Choroid plexus epithelial cell (primary cell): ENCODE measurements at regions not wholly inside any gene's neighbourhood (a gene's known extent, or its start where the extent isn't known, plus 50 kb on each side); places are given as distances from the start of the nearest gene placed in this dataset.

Experiments used
- DNase-seq: peaks from one replicate; pipeline ENCODE4 v3.0.0-alpha.2; 2010; ENCODE audit warnings: low read depth
- H3K4me3 ChIP-seq: 2 replicates; pipeline ENCODE4 v1.5.1; 2011; ENCODE audit warnings: low read depth, mild to moderate bottlenecking, control low read depth, low read length, moderate library complexity
- TF ChIP-seq, protein P1 (sequence below): conservative IDR thresholded peaks from 2 replicates; pipeline ENCODE4 v1.5.1; 2011; ENCODE audit warnings: low read depth, mild to moderate bottlenecking, control low read depth, inconsistent platforms, low read length, moderate library complexity

DNA sequence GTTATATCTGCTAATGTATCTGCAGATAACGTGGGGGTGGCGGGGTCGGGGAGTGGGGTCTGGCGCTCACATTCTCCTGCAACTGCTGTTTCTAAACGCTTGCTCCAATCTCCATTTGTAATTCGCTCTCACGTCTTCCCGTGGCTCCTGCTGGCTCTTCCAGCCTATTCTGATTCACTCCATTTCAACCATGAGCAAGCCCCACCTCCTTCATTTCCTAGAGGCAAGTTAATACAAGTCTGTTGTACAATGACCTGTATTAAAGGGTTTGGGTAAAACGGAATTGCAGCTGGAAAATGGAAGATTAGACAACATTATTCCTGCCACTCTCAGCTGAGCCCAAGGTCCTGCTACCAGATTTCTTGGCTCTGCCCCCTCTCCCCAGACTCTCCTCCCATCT, 132.3 kb downstream of the CSNK2A3 start:
- TF ChIP-seq, protein P1, sequence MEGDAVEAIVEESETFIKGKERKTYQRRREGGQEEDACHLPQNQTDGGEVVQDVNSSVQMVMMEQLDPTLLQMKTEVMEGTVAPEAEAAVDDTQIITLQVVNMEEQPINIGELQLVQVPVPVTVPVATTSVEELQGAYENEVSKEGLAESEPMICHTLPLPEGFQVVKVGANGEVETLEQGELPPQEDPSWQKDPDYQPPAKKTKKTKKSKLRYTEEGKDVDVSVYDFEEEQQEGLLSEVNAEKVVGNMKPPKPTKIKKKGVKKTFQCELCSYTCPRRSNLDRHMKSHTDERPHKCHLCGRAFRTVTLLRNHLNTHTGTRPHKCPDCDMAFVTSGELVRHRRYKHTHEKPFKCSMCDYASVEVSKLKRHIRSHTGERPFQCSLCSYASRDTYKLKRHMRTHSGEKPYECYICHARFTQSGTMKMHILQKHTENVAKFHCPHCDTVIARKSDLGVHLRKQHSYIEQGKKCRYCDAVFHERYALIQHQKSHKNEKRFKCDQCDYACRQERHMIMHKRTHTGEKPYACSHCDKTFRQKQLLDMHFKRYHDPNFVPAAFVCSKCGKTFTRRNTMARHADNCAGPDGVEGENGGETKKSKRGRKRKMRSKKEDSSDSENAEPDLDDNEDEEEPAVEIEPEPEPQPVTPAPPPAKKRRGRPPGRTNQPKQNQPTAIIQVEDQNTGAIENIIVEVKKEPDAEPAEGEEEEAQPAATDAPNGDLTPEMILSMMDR, result no peak
- no peak for DNase-seq
- H3K4me3 ChIP-seq, result no peak overlapping the region

DNA sequence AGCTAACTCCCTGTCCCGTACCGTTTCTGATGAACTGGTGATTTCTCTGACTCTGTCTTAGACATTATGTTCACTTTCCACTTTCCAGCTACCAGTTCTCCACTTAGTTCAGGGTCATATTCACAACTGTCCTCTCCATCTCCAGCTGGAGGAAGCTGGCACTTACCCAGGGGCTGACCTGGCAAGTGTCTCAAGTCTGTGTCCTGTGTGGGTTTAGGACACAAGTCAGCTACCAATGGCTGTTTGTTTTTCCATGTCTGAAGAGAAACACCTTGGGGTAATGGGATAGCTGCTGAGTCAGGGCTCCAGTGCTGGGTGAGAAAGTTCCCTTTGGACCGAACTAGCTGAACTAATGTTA, 134.4 kb downstream of the CSNK2A3 start:
- TF ChIP-seq, protein P1, result no peak

DNA sequence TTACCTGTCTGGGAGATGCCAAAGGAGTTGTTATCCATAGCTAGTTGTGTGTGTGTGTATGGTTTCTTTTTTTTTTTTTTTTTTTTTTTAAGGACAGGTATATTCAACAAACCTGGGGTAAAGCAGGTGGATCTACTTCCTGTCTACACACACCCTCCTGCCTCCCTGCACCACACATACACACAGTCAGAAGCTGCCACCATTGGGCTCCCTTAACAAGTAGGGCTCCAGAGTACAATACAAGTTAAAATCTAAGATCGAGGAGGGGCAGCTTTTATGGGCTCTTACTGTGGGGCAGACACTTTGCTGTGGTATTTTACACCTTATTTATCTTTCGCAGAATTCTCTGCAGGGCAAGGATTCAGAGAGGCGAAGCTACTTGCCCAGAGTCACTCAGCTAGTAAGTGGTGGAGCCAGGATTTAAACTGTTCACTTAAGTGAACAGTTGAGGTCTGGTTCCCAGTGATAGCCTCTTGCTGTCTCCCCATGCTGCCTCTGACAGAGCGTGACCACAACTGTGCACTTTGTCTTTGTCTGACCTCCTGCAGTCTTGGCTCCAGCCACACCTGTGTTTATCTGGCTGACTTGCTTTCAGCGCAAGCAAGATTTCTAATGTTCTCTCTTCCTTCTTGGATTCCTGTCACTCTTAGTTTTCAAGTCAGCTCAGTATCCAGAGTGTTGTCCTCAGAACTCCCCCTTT, 135.0 kb downstream of the CSNK2A3 start:
- H3K4me3 ChIP-seq, result no peak overlapping the region
- TF ChIP-seq, protein P1, result no peak
- no peak for DNase-seq

More for the DNA sequence above, 134.4 kb downstream of the CSNK2A3 start:
- no peak for DNase-seq
- H3K4me3 ChIP-seq, result no peak overlapping the region

DNA sequence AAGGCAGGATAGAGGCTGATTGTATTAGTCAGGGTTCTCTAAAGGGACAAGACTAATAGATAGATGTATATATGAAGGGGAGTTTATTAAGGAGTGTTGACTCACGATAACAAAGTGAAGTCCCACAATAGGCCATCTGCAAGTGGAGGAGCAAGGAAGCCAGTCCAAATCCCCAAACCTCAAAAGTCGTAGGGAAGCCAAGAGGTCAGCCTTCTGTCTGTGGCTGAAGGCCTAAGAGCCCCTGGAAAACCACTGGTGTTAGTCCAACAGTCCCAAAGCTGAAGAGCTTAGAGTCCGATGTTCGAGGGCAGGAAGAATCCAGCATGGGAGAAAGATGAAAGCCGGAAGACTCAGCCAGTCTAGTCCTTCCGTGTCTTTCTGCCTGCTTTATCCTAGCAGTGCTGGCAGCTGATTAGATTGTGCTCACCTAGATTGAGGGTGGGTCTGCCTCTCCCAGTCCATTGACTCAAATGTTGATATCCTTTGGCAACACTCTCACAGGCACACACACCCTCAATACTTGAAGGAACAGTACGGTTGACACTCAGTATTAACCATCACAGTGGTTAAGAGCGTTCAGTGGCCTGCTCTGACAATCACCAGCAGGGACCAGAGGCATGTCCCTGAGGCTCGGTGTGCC, 135.6 kb downstream of the CSNK2A3 start:
- no peak overlapping the region for H3K4me3 ChIP-seq
- DNase-seq, result no peak
- TF ChIP-seq, protein P1, result no peak

DNA sequence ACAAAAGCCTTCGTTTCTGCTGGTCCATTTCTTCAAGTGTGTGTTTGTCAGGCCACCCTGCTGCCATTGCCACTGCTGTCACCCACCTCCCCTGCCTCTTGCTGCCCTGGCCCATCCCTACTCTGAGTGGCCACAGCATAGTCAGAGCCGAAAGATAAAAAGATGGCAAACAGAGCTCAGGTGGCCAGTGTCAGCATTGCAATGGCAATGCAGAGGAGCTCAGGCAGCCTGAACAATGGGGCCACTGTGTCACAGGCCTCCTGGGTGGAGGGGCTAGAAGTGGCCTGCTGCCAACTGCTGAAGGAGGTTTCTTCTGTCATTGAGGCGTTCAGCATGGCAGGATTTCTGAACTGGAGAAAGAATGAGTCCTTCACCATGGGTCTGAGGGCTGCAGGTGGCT, 137.1 kb downstream of the CSNK2A3 start:
- TF ChIP-seq, protein P1, result no peak
- DNase-seq, result no peak
- H3K4me3 ChIP-seq, result no peak overlapping the region

DNA sequence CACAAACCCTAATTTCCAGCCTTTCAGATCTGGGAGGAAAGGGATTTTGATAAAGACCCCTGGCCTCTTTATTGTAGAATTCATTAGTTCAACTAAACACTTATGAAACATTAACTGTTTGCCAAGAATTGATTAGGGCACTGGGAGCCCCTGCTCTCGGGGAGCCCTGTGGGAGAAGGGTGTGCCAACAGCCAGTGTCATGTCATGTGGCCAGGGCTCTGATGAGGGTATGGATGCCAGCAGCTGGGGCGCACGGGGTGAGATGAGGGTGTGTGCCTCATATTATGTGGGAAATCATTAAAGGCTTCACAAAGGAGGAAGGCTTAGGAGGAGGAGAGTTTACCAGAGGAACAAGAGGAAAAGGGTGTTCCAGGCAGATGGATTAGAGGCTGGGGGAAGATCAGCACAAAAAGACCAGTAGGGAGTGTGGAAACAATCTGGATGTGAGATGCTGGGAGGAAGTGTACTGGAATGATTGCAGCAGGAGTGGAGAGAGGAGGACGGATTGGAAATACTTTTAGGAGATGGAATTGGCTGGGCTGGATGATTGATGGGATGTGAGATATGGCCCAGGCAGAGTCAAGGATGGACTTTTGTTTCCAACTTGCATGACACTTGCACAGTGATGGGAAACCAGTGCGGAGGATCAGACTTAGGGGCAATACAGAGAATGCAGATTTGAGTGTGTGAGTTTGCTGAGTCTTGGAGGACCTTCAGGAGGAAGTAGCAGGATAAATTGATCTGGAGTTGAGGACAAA, 137.8 kb downstream of the CSNK2A3 start:
- TF ChIP-seq, protein P1, result no peak
- H3K4me3 ChIP-seq, result no peak overlapping the region
- no peak for DNase-seq

DNA sequence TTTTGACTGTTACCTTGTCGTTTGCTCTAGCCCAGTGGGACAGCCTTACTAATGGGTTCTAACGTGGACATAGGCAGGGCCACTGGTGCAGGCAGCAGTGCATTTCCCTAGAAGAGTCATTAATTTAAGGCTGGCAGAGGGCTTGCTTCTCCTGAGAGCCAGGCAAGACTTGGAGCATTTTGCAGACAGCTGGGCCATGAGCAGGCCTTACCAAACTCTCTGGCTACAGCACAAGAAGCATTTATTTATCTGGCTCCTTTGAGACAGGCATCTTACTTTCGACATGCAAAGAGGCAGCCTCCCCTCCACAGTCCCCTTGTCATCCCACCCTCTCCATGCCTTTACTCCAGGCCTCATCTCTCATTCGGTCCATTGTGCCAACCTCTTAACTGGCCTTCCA, 139.9 kb downstream of the CSNK2A3 start:
- DNase-seq, result no peak
- H3K4me3 ChIP-seq, result no peak overlapping the region
- TF ChIP-seq, protein P1, result no peak
